GM10248 (cell line): ENCODE measurements at regions not wholly inside any gene's neighbourhood (a gene's known extent, or its start where the extent isn't known, plus 50 kb on each side); places are given as distances from the start of the nearest gene placed in this dataset.

Source experiments
- CTCF ChIA-PET: fragments of 300-600 bp; sonication (Branson Sonifier 250); formaldehyde crosslinking; extraction: SDS; loops from one replicate; lab custom pipeline; 2021; ENCODE audit warnings: antibody characterized with exemption; lab: Yijun Ruan, JAX
- POLR2A ChIA-PET: fragments of 350-650 bp; sonication (Branson Sonifier 250); formaldehyde crosslinking; extraction: SDS; loops from one replicate; lab custom pipeline; 2020; ENCODE audit warnings: antibody characterized with exemption; lab: Yijun Ruan, JAX
- DNase-seq: peaks from one replicate; pipeline ENCODE4 v3.0.0; 2012; ENCODE audit errors: extremely low spot score
- TF ChIP-seq, protein P1 (sequence below): IDR thresholded peaks from 2 replicates; pipeline ENCODE4 v1.5.1; 2012; ENCODE audit warnings: mild to moderate bottlenecking, low read depth; ENCODE audit errors: extremely low read depth, missing control alignments, control extremely low read depth

GRCh38 chr18:51953521-51953920, 386.5 kb upstream of the DCC start:
- TF ChIP-seq, protein P1, sequence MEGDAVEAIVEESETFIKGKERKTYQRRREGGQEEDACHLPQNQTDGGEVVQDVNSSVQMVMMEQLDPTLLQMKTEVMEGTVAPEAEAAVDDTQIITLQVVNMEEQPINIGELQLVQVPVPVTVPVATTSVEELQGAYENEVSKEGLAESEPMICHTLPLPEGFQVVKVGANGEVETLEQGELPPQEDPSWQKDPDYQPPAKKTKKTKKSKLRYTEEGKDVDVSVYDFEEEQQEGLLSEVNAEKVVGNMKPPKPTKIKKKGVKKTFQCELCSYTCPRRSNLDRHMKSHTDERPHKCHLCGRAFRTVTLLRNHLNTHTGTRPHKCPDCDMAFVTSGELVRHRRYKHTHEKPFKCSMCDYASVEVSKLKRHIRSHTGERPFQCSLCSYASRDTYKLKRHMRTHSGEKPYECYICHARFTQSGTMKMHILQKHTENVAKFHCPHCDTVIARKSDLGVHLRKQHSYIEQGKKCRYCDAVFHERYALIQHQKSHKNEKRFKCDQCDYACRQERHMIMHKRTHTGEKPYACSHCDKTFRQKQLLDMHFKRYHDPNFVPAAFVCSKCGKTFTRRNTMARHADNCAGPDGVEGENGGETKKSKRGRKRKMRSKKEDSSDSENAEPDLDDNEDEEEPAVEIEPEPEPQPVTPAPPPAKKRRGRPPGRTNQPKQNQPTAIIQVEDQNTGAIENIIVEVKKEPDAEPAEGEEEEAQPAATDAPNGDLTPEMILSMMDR: no peak
- POLR2A ChIA-PET: no interaction called here
- CTCF ChIA-PET: interaction anchor here (1.1 kb wide), 1 partner anchor 47 kb away, joined by 3 read pairs; no protein-coding TSS in a partner anchor
- peak; percentile 38 for DNase-seq

DNA sequence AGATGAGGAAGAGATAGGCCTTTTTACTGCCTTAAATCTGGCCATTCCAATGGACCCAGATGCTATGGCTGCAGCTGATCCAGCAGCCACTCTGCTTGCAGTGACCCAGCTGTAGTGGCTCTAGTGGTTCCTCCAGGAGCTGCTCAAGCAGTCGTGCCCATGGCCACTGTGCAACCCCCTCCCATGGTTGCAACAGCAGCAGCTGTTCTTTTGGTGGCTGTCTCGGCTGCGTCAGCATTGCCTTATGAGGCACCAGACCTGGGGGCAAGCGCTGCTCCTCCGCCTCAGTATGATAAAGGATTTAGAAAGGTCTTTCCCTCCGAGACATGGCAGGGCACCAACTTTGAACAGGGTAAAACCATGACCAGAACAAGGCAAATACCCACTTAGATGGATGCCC, 384.9 kb upstream of the DCC start:
- no peak for DNase-seq
- ChIA-PET CTCF (no interaction called here), POLR2A (no interaction called here)
- TF ChIP-seq, protein P1: no peak

DNA sequence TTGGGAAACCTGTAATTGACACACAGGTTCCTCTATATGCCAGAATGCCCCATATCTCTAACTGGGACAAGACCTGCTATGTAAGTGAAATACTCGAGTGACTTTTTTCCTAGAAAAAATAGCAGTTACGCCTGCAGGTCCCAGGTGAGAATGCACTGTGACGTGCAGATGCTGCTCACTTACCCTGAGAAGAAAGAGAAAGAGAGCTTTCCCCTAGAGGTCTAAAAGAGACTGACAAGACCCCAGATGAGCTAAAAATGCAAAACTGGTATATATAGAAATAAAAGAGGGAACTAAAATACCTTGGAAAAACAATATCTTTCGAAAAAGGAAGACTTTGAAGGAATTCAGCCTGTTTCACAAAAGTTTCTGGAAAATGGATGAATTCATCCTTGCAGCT, 383.0 kb upstream of the DCC start:
- no peak for DNase-seq
- TF ChIP-seq, protein P1: no peak

DNA sequence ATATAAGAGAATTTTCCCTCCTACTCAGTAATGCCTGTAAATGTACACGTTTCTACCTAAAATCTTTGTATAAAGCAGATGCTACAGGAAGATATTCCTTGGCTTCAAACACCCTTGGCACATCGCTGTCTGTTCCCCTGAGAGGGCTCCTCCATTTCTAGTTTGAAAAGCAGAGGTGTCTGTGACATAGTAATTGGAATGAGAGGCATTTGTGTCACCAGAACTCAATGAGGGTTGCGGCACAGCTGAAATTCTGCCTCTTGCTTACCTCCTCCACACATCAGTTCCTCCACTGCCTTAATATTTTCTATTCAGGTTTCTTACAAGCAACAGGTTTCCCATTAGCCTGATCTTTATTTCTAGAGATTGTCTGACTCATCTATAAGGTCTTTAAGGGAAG, 359.9 kb upstream of the DCC start:
- TF ChIP-seq, protein P1: no peak
- CTCF ChIA-PET: no interaction called here
- POLR2A ChIA-PET: no interaction called here
- no peak for DNase-seq

More for the DNA sequence above, 383.0 kb upstream of the DCC start:
- ChIA-PET CTCF (interaction anchor here (1.4 kb wide), 1 partner anchor 35 kb away, joined by 4 read pairs; no protein-coding TSS in a partner anchor), POLR2A (no interaction called here)

DNA sequence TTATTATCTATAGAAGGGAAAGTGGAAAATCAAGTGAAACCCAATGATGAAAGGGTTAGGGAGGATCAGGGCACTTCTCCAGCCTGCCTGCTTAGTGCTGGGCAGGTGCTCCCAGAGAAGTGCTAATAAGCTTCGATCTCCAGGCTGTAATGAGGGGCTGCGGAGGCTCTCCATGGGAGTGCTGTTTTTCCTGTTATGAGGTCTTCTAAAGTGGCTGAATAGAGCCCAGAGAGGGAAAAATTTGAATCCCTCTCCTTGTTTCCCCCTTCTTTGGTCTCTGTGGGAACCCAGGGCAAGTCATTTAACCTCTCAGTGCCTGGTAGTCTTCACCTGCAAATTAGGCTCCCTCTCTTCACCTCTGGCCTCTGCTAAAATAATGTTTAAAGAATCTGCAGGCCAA, 351.7 kb upstream of the DCC start:
- DNase-seq: no peak
- CTCF ChIA-PET: no interaction called here
- POLR2A ChIA-PET: no interaction called here
- TF ChIP-seq, protein P1: no peak

DNA sequence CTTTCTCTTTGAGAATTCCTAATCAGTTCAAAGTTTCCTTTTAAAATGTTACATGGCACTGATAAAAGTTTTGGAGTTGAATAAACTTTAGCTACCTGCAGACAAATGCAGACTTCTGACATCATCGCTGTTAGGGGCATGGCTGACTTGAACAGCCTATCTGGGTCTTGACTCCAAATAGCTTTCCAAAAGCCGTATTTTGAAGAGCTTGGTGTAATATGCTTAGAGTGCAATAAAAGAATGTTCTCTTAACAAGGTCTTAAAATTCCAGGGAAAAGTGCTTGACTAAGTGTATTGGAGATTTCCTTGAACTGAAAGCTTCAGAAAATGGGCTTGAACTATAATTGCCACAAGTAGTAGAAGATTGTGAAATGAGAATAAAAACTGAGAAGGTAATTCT, 342.9 kb upstream of the DCC start:
- ChIA-PET CTCF (no interaction called here), POLR2A (no interaction called here)

More for the DNA sequence above, 342.9 kb upstream of the DCC start:
- TF ChIP-seq, protein P1: no peak
- DNase-seq: no peak
